A549 (cell line): ENCODE measurements at regions not wholly inside any gene's neighbourhood (a gene's known extent, or its start where the extent isn't known, plus 50 kb on each side); places are given as distances from the start of the nearest gene placed in this dataset.

ENCODE experiments used
- HMGXB4 ChIP-seq: fragments of 250-450 bp; sonication (Bioruptor Pico); IDR thresholded peaks from 2 replicates; pipeline ENCODE4 v1.5.0; 2021; ENCODE audit warnings: mild to moderate bottlenecking, moderate library complexity, borderline replicate concordance
- TF ChIP-seq, protein P1 (sequence below): fragments of >200 bp; sonication (Bioruptor Twin); formaldehyde crosslinking; IDR thresholded peaks from 3 replicates; pipeline ENCODE4 v1.5.1; 2016

GRCh38 chr3:159277814-159278213 is 476.0 kb downstream of the MFSD1 start:
- TF ChIP-seq, protein P1, sequence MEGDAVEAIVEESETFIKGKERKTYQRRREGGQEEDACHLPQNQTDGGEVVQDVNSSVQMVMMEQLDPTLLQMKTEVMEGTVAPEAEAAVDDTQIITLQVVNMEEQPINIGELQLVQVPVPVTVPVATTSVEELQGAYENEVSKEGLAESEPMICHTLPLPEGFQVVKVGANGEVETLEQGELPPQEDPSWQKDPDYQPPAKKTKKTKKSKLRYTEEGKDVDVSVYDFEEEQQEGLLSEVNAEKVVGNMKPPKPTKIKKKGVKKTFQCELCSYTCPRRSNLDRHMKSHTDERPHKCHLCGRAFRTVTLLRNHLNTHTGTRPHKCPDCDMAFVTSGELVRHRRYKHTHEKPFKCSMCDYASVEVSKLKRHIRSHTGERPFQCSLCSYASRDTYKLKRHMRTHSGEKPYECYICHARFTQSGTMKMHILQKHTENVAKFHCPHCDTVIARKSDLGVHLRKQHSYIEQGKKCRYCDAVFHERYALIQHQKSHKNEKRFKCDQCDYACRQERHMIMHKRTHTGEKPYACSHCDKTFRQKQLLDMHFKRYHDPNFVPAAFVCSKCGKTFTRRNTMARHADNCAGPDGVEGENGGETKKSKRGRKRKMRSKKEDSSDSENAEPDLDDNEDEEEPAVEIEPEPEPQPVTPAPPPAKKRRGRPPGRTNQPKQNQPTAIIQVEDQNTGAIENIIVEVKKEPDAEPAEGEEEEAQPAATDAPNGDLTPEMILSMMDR, result no peak
- no peak for TF ChIP-seq HMGXB4 (CRISPR knock-in tag)
